Upper lobe of left lung (tissue), 4 donors: ENCODE measurements at regions not wholly inside any gene's neighbourhood (a gene's known extent, or its start where the extent isn't known, plus 50 kb on each side); places are given as distances from the start of the nearest gene placed in this dataset.

Source experiments
- EP300 ChIP-seq, 4 donors: sonication (generic); formaldehyde crosslinking; IDR thresholded peaks; one replicate each; pipeline ENCODE4 v1.5.1; 2017; ENCODE audit warnings: antibody characterized with exemption in 4 of 4, control low read depth in 2 of 4
- POLR2AphosphoS5 ChIP-seq, 2 donors: sonication (generic); formaldehyde crosslinking; IDR thresholded peaks; one replicate each; pipeline ENCODE4 v1.5.1; 2017; ENCODE audit warnings: antibody characterized with exemption in 2 of 2
- TF ChIP-seq, protein P1 (sequence below), 6 experiments: fragments of 450-650 bp in 4 of 6; fragments of 200-600 bp in 2 of 6; sonication (generic) in 2 of 6; IDR thresholded peaks; one replicate each; pipeline ENCODE4 v1.5.1; 2016 to 2019; ENCODE audit warnings: antibody characterized with exemption in 6 of 6

DNA sequence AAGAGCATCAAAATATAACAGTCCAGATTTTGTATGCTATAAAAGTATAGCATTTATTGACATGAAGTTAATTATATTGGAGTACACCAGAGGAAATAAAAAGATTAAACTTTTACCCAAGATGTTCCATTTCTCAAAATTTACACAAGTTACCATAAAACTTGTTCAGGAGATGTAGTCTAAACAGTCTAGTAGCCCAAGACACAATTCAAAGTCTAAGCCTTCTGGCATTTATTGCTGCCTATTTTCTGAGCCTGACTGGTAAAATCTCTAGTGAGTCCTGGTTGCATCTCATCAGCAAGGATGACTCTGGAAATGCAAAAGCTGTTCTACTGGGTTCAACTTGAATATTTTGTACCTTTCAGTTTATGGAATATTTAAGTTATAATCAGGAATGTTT is 468.7 kb downstream of the PDCD6IP start:
- TF ChIP-seq, protein P1, sequence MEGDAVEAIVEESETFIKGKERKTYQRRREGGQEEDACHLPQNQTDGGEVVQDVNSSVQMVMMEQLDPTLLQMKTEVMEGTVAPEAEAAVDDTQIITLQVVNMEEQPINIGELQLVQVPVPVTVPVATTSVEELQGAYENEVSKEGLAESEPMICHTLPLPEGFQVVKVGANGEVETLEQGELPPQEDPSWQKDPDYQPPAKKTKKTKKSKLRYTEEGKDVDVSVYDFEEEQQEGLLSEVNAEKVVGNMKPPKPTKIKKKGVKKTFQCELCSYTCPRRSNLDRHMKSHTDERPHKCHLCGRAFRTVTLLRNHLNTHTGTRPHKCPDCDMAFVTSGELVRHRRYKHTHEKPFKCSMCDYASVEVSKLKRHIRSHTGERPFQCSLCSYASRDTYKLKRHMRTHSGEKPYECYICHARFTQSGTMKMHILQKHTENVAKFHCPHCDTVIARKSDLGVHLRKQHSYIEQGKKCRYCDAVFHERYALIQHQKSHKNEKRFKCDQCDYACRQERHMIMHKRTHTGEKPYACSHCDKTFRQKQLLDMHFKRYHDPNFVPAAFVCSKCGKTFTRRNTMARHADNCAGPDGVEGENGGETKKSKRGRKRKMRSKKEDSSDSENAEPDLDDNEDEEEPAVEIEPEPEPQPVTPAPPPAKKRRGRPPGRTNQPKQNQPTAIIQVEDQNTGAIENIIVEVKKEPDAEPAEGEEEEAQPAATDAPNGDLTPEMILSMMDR (IDR thresholded peaks at IDR 0.05): no peak
- TF ChIP-seq POLR2AphosphoS5 (IDR thresholded peaks at IDR 0.05) (no peak), EP300 (IDR thresholded peaks at IDR 0.05) (no peak)
